OCI-LY3 (cell line): ENCODE measurements at regions not wholly inside any gene's neighbourhood (a gene's known extent, or its start where the extent isn't known, plus 50 kb on each side); places are given as distances from the start of the nearest gene placed in this dataset.
A peak's percentile ranks its signal among the peaks of the same experiment; 100 is the strongest.

Source experiments
- H2AFZ ChIP-seq: fragments of 200-600, 300-600 bp; shearing (Covaris generic); 2 replicates; pipeline ENCODE4 v1.6.0; 2014; ENCODE audit warnings: antibody characterized with exemption, low read depth, low read length
- H3K27ac ChIP-seq: fragments of 200-600, 300-600 bp; sonication (generic); 2 replicates; pipeline ENCODE4 v1.5.1; 2014; ENCODE audit warnings: mild to moderate bottlenecking, low read length, moderate library complexity, mixed read lengths
- H3K27me3 ChIP-seq: fragments of 200-600, 300-600 bp; sonication (generic); 2 replicates; pipeline ENCODE4 v1.6.1; 2014; ENCODE audit warnings: low read depth, low read length, mixed read lengths
- H3K36me3 ChIP-seq: fragments of 200-600, 300-600 bp; sonication (generic); replicated peaks from 2 replicates; pipeline ENCODE3; 2014; ENCODE audit warnings: low read depth, low read length, mixed read lengths
- H3K4me1 ChIP-seq: fragments of 300-600, 200-600 bp; sonication (generic); 2 replicates; pipeline ENCODE4 v1.6.1; 2014; ENCODE audit warnings: low read length, mixed read lengths
- H3K4me2 ChIP-seq: fragments of 200-600, 300-600 bp; sonication (generic); 2 replicates; pipeline ENCODE4 v1.6.1; 2014; ENCODE audit warnings: low read length, mixed read lengths
- H3K4me3 ChIP-seq: fragments of 300-600, 200-600 bp; sonication (generic); 2 replicates; pipeline ENCODE4 v1.5.1; 2014; ENCODE audit warnings: antibody characterized with exemption, mild to moderate bottlenecking, low read length, moderate library complexity
- H3K79me2 ChIP-seq: fragments of 300-600, 200-600 bp; shearing (Covaris generic); 2 replicates; pipeline ENCODE4 v1.6.1; 2014; ENCODE audit warnings: mild to moderate bottlenecking, low read length, mixed read lengths
- H3K9ac ChIP-seq: fragments of 300-600, 200-600 bp; shearing (Covaris generic); 2 replicates; pipeline ENCODE4 v1.6.0; 2014; ENCODE audit warnings: mild to moderate bottlenecking, low read length, moderate library complexity
- H3K9me3 ChIP-seq: fragments of 200-600, 300-600 bp; shearing (Covaris generic); 2 replicates; pipeline ENCODE4 v1.6.1; 2014; ENCODE audit warnings: low read length, mixed read lengths; ENCODE audit not compliant: insufficient read depth
- H4K20me1 ChIP-seq: fragments of 200-600, 300-600 bp; sonication (generic); 2 replicates; pipeline ENCODE4 v1.6.1; 2016; ENCODE audit warnings: low read length, mixed read lengths; ENCODE audit not compliant: insufficient read depth
- EZH2phosphoT487 ChIP-seq: fragments of 200-600 bp; shearing (Covaris generic); IDR thresholded peaks from 2 replicates; pipeline ENCODE4 v1.6.1; 2018; ENCODE audit warnings: antibody characterized with exemption, mixed run types, low read depth
- TF ChIP-seq, protein P1 (sequence below): fragments of 200-600, 300-600 bp; sonication (generic); IDR thresholded peaks from 2 replicates; pipeline ENCODE4 v1.5.1; 2014; ENCODE audit warnings: antibody characterized with exemption, low read length, low read depth

DNA sequence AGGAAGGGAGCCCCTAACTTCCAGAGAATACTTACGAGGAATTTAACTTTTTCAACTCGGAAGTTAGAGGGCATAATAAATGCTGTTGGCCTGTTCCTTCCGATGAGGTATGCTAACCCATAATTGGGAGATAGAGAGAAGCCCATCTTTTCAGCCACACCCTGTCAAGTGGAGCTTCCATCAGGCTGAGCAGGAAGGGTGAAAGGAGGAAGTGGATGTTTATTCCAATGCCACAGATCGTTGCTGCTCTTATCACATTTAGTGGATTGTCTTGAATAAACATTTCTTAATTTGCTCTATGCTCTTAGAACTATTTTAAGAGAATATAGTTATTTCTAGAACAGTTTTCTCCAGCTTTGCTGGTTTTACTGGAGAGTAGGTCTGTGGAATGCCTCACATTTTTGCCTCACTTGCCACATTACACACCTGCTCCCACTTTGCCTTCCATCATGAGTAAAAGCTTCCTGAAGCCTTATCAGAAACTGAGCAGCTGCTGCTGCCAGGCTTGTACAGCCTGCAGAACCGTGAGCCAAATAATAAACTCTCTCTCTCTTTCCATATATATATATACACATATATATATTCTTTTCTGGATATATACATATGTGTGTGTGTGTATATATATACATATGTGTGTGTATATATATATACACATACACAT, 60.0 kb upstream of the RGS21 start:
- Histone ChIP-seq H3K9me3 (no peaks in the 10 kb centered on the region), H4K20me1 (no peaks in the 10 kb centered on the region), H3K4me3 (no peak overlapping the region), H3K27me3 (no peaks in the 10 kb centered on the region), H3K36me3 (no peaks in the 10 kb centered on the region), H3K79me2 (no peaks in the 10 kb centered on the region), H3K4me1 (no peaks in the 10 kb centered on the region), H3K27ac (no peak overlapping the region), H3K4me2 (no peak overlapping the region), H2AFZ (no peak overlapping the region), H3K9ac (no peak overlapping the region)
- TF ChIP-seq, protein P1, sequence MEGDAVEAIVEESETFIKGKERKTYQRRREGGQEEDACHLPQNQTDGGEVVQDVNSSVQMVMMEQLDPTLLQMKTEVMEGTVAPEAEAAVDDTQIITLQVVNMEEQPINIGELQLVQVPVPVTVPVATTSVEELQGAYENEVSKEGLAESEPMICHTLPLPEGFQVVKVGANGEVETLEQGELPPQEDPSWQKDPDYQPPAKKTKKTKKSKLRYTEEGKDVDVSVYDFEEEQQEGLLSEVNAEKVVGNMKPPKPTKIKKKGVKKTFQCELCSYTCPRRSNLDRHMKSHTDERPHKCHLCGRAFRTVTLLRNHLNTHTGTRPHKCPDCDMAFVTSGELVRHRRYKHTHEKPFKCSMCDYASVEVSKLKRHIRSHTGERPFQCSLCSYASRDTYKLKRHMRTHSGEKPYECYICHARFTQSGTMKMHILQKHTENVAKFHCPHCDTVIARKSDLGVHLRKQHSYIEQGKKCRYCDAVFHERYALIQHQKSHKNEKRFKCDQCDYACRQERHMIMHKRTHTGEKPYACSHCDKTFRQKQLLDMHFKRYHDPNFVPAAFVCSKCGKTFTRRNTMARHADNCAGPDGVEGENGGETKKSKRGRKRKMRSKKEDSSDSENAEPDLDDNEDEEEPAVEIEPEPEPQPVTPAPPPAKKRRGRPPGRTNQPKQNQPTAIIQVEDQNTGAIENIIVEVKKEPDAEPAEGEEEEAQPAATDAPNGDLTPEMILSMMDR = no peak
- TF ChIP-seq EZH2phosphoT487 = no peak

DNA sequence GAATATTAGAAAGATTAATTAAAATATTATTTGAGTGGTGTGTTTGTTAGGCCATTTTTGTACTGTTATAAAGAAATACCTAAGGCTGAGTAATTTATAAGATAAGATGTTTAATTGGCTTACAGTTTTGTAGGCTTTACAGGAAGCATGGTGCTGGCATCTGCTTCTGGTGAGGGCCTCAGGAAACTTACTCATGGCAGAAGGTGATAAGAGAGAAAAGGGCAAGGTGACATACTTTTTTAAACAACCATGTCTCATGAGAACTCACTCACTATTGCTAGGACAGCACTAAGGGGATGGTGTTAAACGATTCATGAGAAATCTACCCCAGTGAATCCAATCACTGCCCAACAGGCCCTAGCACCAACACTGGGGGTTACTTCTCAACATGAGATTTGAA, 56.7 kb upstream of the RGS21 start:
- H3K9ac ChIP-seq = no peak overlapping the region
- H4K20me1 ChIP-seq = no peaks in the 10 kb centered on the region
- H3K36me3 ChIP-seq = no peaks in the 10 kb centered on the region

DNA sequence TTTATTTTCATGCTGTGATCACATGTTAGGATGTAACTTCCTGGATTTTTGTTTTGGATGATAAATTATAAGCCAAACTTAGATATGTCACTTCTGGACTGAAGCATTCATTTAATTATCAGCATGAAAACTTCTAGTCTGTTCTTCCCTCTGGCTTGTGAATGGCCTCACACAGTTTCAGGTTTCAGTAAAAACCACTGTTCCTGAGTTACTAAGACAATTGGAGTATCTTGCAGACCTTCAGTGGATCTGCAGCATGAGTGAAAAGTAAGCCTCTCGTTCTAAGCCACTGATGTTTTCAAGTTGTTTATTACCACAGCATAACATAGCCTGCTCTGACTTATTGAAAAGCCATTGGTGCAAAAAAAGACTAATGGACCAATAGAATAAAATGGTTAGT, 55.3 kb upstream of the RGS21 start:
- Histone ChIP-seq H3K27me3 (no peaks in the 10 kb centered on the region), H3K4me2 (no peak overlapping the region), H3K9me3 (no peaks in the 10 kb centered on the region), H4K20me1 (no peaks in the 10 kb centered on the region), H3K9ac (no peak overlapping the region), H3K36me3 (no peaks in the 10 kb centered on the region), H3K27ac (no peak overlapping the region), H3K79me2 (no peaks in the 10 kb centered on the region), H2AFZ (no peak overlapping the region), H3K4me3 (no peak overlapping the region), H3K4me1 (no peaks in the 10 kb centered on the region)
- TF ChIP-seq, protein P1 = no peak
- TF ChIP-seq EZH2phosphoT487 = no peak

More for the DNA sequence above, 56.7 kb upstream of the RGS21 start:
- Histone ChIP-seq H3K27ac (no peak overlapping the region), H3K79me2 (no peaks in the 10 kb centered on the region), H3K4me2 (no peak overlapping the region), H3K27me3 (no peaks in the 10 kb centered on the region), H3K9me3 (no peaks in the 10 kb centered on the region), H3K4me3 (no peak overlapping the region), H3K4me1 (no peaks in the 10 kb centered on the region), H2AFZ (no peak overlapping the region)
- TF ChIP-seq EZH2phosphoT487 = no peak
- TF ChIP-seq, protein P1 = no peak

DNA sequence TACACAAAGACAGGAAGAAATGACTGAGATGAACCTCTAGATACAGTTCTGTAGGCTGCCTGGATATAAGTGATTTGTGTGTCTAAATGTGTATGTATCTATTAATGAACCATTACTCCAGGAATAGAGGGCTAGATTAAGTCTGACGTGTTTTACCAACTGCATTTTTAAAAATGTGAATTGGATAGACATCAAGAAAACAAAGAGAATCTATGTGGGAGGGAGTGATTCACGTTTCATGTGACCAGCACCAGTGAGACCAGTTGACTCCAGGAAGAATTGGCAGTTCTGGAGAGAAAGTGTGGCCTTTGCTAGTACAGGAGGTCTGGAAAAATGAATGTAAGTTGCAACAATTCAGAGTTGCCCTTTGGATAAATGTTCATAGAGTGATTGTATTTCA, 53.4 kb upstream of the RGS21 start:
- no peak overlapping the region for H3K9ac ChIP-seq
- no peaks in the 10 kb centered on the region for H3K27me3 ChIP-seq
- TF ChIP-seq EZH2phosphoT487 = no peak
- TF ChIP-seq, protein P1 = no peak
- H3K4me2 ChIP-seq = no peak overlapping the region
- H3K4me1 ChIP-seq = no peaks in the 10 kb centered on the region
- H3K27ac ChIP-seq = no peak overlapping the region
- H3K36me3 ChIP-seq = no peaks in the 10 kb centered on the region
- no peaks in the 10 kb centered on the region for H3K79me2 ChIP-seq
- no peak overlapping the region for H3K4me3 ChIP-seq
- no peaks in the 10 kb centered on the region for H3K9me3 ChIP-seq
- H4K20me1 ChIP-seq = no peaks in the 10 kb centered on the region
- H2AFZ ChIP-seq = 0 out of 2 replicates have a peak overlapping the region, but pooled peaks have one; percentile 0
